CD1c-positive myeloid dendritic cell (primary cell): ENCODE measurements at regions not wholly inside any gene's neighbourhood (a gene's known extent, or its start where the extent isn't known, plus 50 kb on each side); places are given as distances from the start of the nearest gene placed in this dataset.
A peak's percentile ranks its signal among the peaks of the same experiment; 100 is the strongest.
"Not testable (repeated sequence)": the region's sequence is repeated elsewhere in the genome, so short reads cannot be mapped to it uniquely, and the experiment has no call there.

Source experiments
- DNase-seq: peaks from one replicate; pipeline ENCODE4 v3.0.0-alpha.2; 2016; ENCODE audit errors: extremely low spot score

- no peak for DNase-seq
Observed at GRCh38 chrY:19541475-19542306, 202.8 kb downstream of the KDM5D start.

- not testable (repeated sequence) for DNase-seq
Observed at GRCh38 chrY:19535697-19536096, 208.8 kb downstream of the KDM5D start.

- DNase-seq: no peak
Observed at GRCh38 chrY:19521976-19522375, 222.6 kb downstream of the KDM5D start.

- DNase-seq: peak; percentile 1
Observed at GRCh38 chrY:19503092-19503449, 241.5 kb downstream of the KDM5D start.

GRCh38 chrY:19502169-19503091, 242.1 kb downstream of the KDM5D start:
- DNase-seq: peak; percentile 1

- no peak for DNase-seq
Observed at GRCh38 chrY:19498556-19498955, 246.0 kb downstream of the KDM5D start.

GRCh38 chrY:19487494-19487893, 257.0 kb downstream of the KDM5D start:
- no peak for DNase-seq

GRCh38 chrY:19484997-19485396, 259.5 kb downstream of the KDM5D start:
- no peak for DNase-seq

GRCh38 chrY:19479141-19479540, 265.4 kb downstream of the KDM5D start:
- no peak for DNase-seq

- no peak for DNase-seq
Observed at GRCh38 chrY:19477959-19478358, 266.6 kb downstream of the KDM5D start.

- no peak for DNase-seq
Observed at GRCh38 chrY:19465809-19466208, 278.7 kb downstream of the KDM5D start.

GRCh38 chrY:19456855-19457448, 287.6 kb downstream of the KDM5D start:
- DNase-seq: no peak

GRCh38 chrY:19433059-19433458, 311.5 kb downstream of the KDM5D start:
- DNase-seq: peak; percentile 50

- DNase-seq: no peak
Observed at GRCh38 chrY:19427736-19428518, 316.6 kb downstream of the KDM5D start.

GRCh38 chrY:19427191-19427590, 317.3 kb downstream of the KDM5D start:
- not testable (repeated sequence) for DNase-seq

- no peak for DNase-seq
Observed at GRCh38 chrY:19410980-19411766, 333.4 kb downstream of the KDM5D start.

GRCh38 chrY:19406246-19406645, 338.3 kb downstream of the KDM5D start:
- no peak for DNase-seq

- no peak for DNase-seq
Observed at GRCh38 chrY:19405598-19405997, 338.9 kb downstream of the KDM5D start.

- no peak for DNase-seq
Observed at GRCh38 chrY:19392876-19393275, 351.6 kb downstream of the KDM5D start.

- no peak for DNase-seq
Observed at GRCh38 chrY:19391922-19392321, 352.6 kb downstream of the KDM5D start.

- no peak for DNase-seq
Observed at GRCh38 chrY:19365321-19365720, 379.2 kb downstream of the KDM5D start.
